HG03439 (cell line): ENCODE measurements at regions not wholly inside any gene's neighbourhood (a gene's known extent, or its start where the extent isn't known, plus 50 kb on each side); places are given as distances from the start of the nearest gene placed in this dataset.

ENCODE experiments used
- ATAC-seq: cut with Tn5 transposase; IDR thresholded peaks from one replicate; pipeline ENCODE4 v1.9.1; 2021; ENCODE audit warnings: mild to moderate bottlenecking, moderate library complexity; ENCODE audit not compliant: unreplicated experiment

DNA sequence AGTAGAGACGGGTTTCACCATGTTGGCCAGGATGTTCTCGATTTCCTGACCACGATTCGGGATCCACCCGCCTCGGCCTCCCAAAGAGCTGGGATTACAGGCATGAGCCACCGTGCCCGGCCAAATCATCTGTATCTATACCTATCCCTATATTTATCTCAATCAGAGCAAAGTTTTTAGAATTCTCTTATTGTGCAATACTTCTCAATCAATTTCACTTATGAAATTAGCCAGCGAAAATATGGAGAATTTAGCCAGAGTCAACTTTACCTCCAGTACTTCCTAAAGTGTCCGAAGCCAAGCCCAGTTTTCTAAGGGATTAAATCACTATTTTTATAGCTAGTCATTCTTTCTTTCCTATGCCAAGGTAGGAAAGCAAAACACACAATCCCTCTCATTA is 319.1 kb upstream of the PFKP start:
- ATAC-seq: no peak

DNA sequence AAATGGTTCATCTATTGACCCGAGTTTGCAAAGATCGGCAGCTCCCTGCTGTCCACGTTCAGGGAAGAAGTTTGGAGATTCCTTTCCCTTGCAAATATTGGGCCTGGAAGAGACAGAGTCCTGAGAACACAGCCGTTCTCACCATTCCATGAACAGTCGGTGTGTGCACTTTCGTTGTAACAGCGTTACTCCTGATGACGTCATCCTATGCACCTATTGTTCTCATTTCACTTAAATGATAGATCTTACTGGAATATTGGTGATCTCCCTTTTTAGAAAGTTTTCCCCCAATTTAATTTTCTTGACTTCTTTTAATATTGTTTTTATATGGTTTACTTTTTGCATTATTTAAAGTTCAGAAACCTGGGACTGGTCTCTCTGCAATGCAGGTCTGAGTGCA is 320.7 kb upstream of the PFKP start:
- no peak for ATAC-seq

DNA sequence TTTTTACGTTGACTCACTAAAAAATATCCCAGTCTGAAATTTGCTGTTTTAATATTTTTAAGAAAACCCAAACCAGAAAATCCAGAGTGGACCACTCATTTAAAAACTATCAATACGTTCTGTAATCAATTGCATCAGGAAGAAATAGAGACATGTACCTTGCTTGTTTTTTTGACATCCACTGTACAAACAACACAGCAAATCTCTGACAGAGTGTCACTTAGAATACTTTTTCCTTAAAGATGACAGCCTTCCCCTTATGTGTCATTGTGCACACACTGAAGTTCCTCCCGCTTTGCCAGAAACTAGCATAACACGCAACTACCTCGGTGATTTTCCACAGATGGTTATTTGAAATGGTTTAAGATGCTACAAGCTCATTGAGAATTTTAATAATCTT is 321.7 kb upstream of the PFKP start:
- ATAC-seq: no peak

DNA sequence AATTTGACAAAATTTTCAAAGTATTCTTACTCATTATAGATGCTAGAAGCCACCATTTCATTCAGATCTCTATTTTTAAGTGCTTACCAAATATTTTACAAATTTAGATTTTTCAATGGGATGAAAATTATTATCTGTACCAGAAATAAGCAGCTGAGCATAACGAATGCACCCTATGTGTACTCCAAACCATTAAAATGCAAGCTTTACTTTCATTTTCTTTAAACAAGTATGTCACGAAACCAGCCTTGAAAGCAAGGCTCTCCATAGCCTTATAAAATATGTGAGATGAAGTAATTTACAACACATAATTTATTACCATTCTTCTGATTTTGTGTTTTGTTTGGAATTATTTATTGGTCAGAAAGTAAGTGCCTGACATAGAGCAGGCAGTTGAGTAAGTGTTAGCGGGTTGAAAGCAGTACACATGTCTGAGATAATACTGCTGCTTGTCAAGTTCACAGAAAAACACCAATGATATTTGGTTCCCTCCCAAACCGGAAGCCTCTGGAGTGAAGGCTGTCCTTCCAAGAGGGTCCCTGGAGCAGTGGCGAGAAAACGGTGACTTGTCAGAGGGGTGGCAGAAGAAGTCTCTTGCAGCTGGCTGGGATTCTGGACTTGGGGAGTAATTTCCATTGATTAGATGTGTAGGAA is 322.7 kb upstream of the PFKP start:
- ATAC-seq: no peak

- no peak for ATAC-seq
Measured at GRCh38 chr10:2734603-2735002, 332.7 kb upstream of the PFKP start.

GRCh38 chr10:2733278-2733963 is 333.9 kb upstream of the PFKP start:
- ATAC-seq: no peak

GRCh38 chr10:2731940-2732339 is 335.4 kb upstream of the PFKP start:
- no peak for ATAC-seq

DNA sequence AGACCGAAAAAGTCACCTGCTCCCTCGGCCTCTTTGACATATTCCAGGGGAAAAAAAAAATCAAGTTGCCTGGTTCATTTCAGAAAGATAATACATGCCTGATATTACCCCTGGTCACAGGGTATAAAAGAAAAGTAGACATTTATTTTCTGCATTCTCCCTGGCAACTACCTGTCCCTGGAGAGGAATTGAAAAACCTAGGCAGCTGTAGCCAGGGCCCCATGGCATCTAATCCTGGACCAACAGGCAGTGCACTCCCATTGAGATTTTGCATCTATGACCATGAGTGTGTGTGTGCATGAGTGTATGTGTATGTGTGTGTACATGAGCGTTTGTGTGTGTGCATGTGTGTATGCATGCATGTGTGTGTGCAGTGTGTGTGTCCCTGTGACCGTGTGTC is 338.2 kb upstream of the PFKP start:
- ATAC-seq: no peak

DNA sequence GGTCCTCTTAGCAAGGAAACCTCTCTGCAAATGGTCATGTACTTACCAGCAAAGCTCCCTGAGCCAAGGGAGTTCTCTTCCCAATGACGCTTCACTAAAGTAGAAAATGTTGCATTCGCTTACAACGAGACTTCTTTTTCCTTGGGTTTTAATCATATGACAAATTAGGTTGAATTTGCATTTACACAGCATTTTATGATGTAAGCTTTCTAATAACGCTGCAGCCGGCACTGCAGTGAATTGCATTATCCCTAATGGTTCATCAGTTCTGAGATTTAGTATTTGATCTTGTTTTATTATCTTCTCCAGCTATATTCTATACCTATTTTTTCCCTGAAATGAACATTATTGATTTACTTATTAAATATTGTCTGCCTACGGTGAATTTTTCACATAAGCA is 339.3 kb upstream of the PFKP start:
- no peak for ATAC-seq

- ATAC-seq: no peak
Measured at GRCh38 chr10:2716596-2716995, 350.8 kb upstream of the PFKP start.

GRCh38 chr10:2714597-2714996 is 352.8 kb upstream of the PFKP start:
- no peak for ATAC-seq

GRCh38 chr10:2703953-2704352 is 363.4 kb upstream of the PFKP start:
- no peak for ATAC-seq

DNA sequence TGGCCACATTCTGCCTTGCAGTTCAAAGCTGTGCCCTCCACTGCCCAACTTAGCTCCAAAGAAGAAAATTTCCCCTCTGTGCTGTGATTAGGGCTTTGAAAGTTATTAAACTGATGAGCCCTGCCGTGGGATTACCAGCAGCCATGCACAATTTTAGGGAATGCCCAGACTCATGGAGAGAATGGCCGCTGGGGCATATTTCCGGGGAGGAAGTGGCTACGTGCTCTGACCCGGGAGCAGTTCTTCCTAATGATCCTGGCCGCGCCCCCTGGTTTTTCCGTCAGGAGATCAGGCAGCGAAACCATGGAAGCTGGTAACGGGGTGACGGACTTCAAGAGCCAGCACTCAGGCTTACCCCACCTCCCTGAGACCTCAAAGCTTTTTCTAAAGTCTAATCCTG is 365.5 kb upstream of the PFKP start:
- no peak for ATAC-seq

DNA sequence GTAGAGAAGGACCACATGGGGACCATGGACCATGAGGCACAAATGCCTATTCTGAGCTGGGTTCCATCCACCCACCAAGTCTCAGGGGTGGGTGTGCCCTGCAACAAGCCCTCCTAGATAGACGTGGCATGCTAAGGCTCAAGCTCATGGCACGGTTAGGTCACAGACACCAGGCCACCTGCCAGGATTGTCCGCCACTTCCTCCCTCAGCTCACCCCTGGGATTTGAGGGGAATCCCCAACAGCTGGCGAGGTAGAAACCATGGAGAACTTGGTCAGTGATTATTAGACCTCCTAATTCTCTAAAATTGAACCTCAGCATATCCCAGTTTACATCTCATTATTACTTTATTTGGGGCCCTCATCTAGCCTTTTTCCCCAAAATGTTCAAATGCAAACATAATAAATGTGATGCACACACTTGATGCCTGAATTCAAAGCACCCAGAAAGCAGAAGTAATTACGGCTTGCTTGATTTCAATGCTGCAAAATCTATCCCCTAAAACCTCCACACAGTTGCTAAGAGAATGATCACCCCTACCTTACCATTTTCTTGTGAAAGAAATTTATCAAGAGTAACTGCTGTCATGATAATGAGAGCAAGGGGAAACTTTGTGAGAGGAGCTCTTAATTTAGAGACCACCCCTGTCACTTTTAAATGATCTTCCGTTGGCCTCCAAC is 366.6 kb upstream of the PFKP start:
- no peak for ATAC-seq

GRCh38 chr10:2688958-2689357 is 378.4 kb upstream of the PFKP start:
- no peak for ATAC-seq

GRCh38 chr10:2686691-2687090 is 380.7 kb upstream of the PFKP start:
- ATAC-seq: no peak

- ATAC-seq: no peak
Measured at GRCh38 chr10:2682491-2682890, 384.9 kb upstream of the PFKP start.

DNA sequence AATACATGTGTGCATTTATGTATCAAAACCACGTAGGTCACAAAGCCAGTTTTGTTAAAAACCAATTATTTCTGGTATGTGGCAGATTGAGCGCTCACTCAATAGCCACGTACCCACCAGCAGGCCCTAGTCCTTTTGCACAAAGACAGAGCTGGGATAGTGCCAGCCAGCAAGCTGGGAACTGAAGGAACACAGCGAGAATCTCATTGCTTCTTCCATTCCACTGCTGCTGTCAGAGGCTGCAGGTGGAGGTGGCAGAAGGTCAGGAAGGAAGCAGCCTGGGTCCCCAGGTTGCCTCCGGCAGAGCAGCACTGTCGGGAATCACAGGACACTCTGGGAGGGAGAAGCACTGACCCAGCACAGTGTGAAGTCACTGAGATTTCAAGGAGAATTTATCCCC is 385.5 kb upstream of the PFKP start:
- no peak for ATAC-seq

GRCh38 chr10:2680821-2681220 is 386.5 kb upstream of the PFKP start:
- no peak for ATAC-seq

DNA sequence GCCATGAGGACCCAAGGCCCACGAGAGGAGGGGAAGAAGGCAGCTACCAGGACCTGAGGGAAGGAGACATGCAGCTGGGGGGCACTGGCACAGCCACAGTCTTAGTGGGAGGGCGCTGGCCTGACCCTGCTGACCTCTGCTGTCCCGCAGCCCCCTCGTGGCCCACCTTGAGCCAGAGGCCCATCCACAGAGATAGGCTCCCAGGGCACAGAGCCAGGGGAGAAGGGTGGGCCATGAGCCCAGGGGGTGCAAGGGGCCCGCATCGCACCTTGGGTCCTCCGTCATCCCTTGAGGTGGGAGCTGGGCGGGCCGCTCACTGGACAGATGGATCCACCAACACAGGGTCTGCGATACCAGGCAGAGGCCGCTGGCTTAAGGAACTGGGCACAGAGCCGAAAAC is 387.7 kb upstream of the PFKP start:
- ATAC-seq: no peak

GRCh38 chr10:2676455-2676854 is 390.9 kb upstream of the PFKP start:
- no peak for ATAC-seq

DNA sequence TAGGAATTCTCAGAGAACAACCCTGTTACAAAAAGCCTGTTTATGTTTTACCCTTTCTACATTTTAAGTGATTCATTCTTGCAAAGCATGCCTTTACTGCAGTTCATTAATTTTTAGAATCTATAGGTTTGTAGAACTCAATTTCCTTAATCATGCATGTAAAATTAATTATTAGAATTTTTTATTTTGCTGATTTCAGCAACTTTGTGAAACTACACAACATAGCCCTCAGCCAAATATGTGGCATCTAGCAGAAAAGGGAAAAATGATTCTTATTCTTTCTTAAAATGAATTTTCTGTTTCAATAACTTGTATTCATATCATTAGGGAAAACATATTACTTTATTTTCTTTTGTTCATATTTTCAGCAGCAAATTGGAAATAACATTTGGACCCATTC is 392.9 kb upstream of the PFKP start:
- no peak for ATAC-seq
